H1 (cell line): ENCODE measurements at regions not wholly inside any gene's neighbourhood (a gene's known extent, or its start where the extent isn't known, plus 50 kb on each side); places are given as distances from the start of the nearest gene placed in this dataset.

ENCODE experiments used
- BACH1 ChIP-seq: IDR thresholded peaks from 2 replicates; pipeline ENCODE4 v1.6.1; 2012; ENCODE audit warnings: low read length, improper control_type of control experiment
- BRCA1 ChIP-seq: IDR thresholded peaks from 2 replicates; pipeline ENCODE4 v1.6.1; 2012; ENCODE audit warnings: low read depth, low read length, improper control_type of control experiment
- CEBPB ChIP-seq: IDR thresholded peaks from 2 replicates; pipeline ENCODE4 v1.6.1; 2012; ENCODE audit warnings: low read depth, low read length
- EP300 ChIP-seq, 2 experiments: IDR thresholded peaks; 1 replicate in 1 of 2; 2 replicates in 1 of 2; pipeline ENCODE4 v1.6.1; 2011 to 2012; ENCODE audit warnings: low read depth in 2 of 2, low read length in 2 of 2, mild to moderate bottlenecking in 2 of 2, borderline replicate concordance in 1 of 2, inconsistent platforms in 1 of 2, moderate library complexity in 1 of 2
- EZH2 ChIP-seq: fragments of 200-600 bp; sonication (generic); IDR thresholded peaks from 2 replicates; pipeline ENCODE4 v1.7.1; 2012; ENCODE audit warnings: low read depth, mild to moderate bottlenecking, moderate library complexity, low read length, inconsistent platforms; ENCODE audit not compliant: severe bottlenecking
- MAFK ChIP-seq: IDR thresholded peaks from 2 replicates; pipeline ENCODE4 v1.6.1; 2012; ENCODE audit warnings: low read depth, mild to moderate bottlenecking, improper control_type of control experiment, low read length
- PHF8 ChIP-seq: fragments of 200-600 bp; sonication (generic); conservative IDR thresholded peaks from 2 replicates; pipeline ENCODE4 v1.7.1; 2012; ENCODE audit warnings: low read depth, mild to moderate bottlenecking, inconsistent platforms, low read length, moderate library complexity
- POLR2A ChIP-seq, 2 experiments: IDR thresholded peaks; 1 replicate in 1 of 2; 2 replicates in 1 of 2; pipeline ENCODE4 v1.6.1; 2011; ENCODE audit warnings: low read depth in 2 of 2, low read length in 2 of 2, mild to moderate bottlenecking in 2 of 2; ENCODE audit errors: control extremely low read depth in 1 of 2
- POLR2AphosphoS5 ChIP-seq: IDR thresholded peaks from 2 replicates; pipeline ENCODE4 v1.6.1; 2011; ENCODE audit warnings: low read depth, low read length
- RFX5 ChIP-seq: IDR thresholded peaks from 2 replicates; pipeline ENCODE4 v1.6.1; 2011; ENCODE audit warnings: low read depth, low read length, improper control_type of control experiment, borderline replicate concordance
- TF ChIP-seq, protein P1 (sequence below), 3 experiments: IDR thresholded peaks; 1 replicate in 2 of 3; 2 replicates in 1 of 3; pipeline versions ENCODE4 v1.5.1 to v1.6.1; 2011; ENCODE audit warnings: low read length in 3 of 3, mild to moderate bottlenecking in 3 of 3, inconsistent platforms in 2 of 3, low read depth in 1 of 3, moderate library complexity in 1 of 3; ENCODE audit not compliant: insufficient read depth in 1 of 3; ENCODE audit errors: control extremely low read depth in 1 of 3
- TF ChIP-seq, protein P2 (sequence below): IDR thresholded peaks from 2 replicates; pipeline ENCODE4 v1.6.1; 2012; ENCODE audit warnings: inconsistent platforms

DNA sequence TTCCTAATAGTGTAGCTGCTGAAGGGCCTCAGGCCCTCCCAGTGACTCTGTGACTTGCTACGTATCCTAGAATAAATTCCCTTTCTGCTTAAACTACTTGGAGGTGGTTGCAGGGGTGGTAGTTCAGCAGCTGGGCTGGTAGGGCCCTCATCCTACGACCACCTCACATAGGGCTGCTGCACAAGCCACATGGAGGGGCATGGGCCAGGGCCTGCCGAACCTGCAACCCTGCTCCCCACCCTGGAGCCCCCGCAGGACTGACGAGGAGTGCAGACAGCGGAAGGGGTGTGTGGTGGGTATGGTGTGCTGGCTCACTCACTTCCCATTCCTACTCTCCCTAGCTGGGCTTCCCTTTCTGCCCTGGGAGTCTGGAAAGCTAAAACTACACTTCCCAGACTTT, 56.2 kb upstream of the MLN start:
- TF ChIP-seq POLR2AphosphoS5 (no peak), POLR2A (IDR thresholded peaks at IDR 0.05; ENCODE audit: control extremely low read depth in 1 of 2, low read depth in 2 of 2, low read length in 2 of 2) (no peak), BRCA1 (no peak), EP300 (IDR thresholded peaks at IDR 0.05; ENCODE audit: borderline replicate concordance in 1 of 2, low read depth in 2 of 2, low read length in 2 of 2) (no peak), RFX5 (no peak), BACH1 (no peak), PHF8 (no peak), MAFK (no peak), CEBPB (no peak), EZH2 (no peak)
- TF ChIP-seq, protein P1, sequence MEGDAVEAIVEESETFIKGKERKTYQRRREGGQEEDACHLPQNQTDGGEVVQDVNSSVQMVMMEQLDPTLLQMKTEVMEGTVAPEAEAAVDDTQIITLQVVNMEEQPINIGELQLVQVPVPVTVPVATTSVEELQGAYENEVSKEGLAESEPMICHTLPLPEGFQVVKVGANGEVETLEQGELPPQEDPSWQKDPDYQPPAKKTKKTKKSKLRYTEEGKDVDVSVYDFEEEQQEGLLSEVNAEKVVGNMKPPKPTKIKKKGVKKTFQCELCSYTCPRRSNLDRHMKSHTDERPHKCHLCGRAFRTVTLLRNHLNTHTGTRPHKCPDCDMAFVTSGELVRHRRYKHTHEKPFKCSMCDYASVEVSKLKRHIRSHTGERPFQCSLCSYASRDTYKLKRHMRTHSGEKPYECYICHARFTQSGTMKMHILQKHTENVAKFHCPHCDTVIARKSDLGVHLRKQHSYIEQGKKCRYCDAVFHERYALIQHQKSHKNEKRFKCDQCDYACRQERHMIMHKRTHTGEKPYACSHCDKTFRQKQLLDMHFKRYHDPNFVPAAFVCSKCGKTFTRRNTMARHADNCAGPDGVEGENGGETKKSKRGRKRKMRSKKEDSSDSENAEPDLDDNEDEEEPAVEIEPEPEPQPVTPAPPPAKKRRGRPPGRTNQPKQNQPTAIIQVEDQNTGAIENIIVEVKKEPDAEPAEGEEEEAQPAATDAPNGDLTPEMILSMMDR (IDR thresholded peaks at IDR 0.05; ENCODE audit: control extremely low read depth in 1 of 3, insufficient read depth in 1 of 3, low read depth in 1 of 3, low read length in 3 of 3): no peak
- TF ChIP-seq, protein P2, sequence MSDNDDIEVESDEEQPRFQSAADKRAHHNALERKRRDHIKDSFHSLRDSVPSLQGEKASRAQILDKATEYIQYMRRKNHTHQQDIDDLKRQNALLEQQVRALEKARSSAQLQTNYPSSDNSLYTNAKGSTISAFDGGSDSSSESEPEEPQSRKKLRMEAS: no peak
